ENCODE measurements at regions not wholly inside any gene's neighbourhood (a gene's known extent, or its start where the extent isn't known, plus 50 kb on each side); places are given as distances from the start of the nearest gene placed in this dataset.

DNA sequence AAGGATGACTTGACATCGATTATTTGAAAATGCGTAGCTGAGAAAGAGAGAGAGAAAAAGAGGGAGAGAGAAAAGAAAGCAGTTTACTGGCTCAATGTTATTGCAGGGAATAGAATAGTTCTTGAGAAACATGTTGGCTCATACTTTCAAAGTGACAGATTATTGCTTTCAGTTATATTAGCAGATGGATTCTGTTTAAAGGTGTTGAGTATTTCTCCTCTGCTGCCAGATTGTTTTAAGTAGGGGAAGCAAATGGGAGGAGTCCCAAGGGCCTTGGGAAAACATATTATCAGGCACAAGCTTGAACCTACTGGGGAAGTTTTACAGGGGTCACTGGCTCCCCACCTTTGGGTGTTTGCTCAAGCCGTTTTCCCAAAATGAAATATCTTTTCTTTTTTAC is 203.8 kb upstream of the SRRM4 start:
- Histone ChIP-seq H3K27me3 (ENCODE audit: control insufficient read depth in 4 of 4, insufficient read depth in 4 of 4, low read length in 3 of 4) (peaks cover 0 to 17% (median 2%) of the 10 kb centered on the region in 4 donors), H3K4me3 (ENCODE audit: low read depth in 1 of 3, low read length in 3 of 3) (no peak overlapping the region), H3K36me3 (ENCODE audit: control insufficient read depth in 4 of 4, insufficient read depth in 3 of 4, low read depth in 1 of 4, low read length in 3 of 4) (no peaks in the 10 kb centered on the region), H3K9me3 (ENCODE audit: control insufficient read depth in 4 of 4, low read length in 3 of 4) (peaks cover 0 to 2% (median 0%) of the 10 kb centered on the region in 4 donors), H3K4me1 (ENCODE audit: control insufficient read depth in 4 of 4, insufficient read depth in 4 of 4, low read length in 3 of 4) (no peaks in the 10 kb centered on the region), H3K9ac (ENCODE audit: low read depth in 1 of 2, low read length in 2 of 2) (no peak overlapping the region), H3K27ac (ENCODE audit: low read depth in 1 of 2, low read length in 2 of 2) (no peak overlapping the region)
- TF ChIP-seq RXRA (IDR thresholded peaks at IDR 0.05) (no peak), RAD21 (IDR thresholded peaks at IDR 0.05) (no peak), TAF1 (conservative IDR thresholded peaks at IDR 0.05) (no peak), JUND (IDR thresholded peaks at IDR 0.05) (no peak), GABPA (IDR thresholded peaks at IDR 0.05 in 1 of 2, conservative IDR thresholded peaks at IDR 0.05 in 1 of 2) (no peak), EGR1 (IDR thresholded peaks at IDR 0.05; ENCODE audit: low read depth in 2 of 2) (no peak), FOXA1 (IDR thresholded peaks at IDR 0.05) (no peak), HNF4A (conservative IDR thresholded peaks at IDR 0.05) (no peak), YY1 (IDR thresholded peaks at IDR 0.05) (no peak), FOXA2 (IDR thresholded peaks at IDR 0.05) (no peak), SP1 (IDR thresholded peaks at IDR 0.05) (no peak)
- TF ChIP-seq, protein P1, sequence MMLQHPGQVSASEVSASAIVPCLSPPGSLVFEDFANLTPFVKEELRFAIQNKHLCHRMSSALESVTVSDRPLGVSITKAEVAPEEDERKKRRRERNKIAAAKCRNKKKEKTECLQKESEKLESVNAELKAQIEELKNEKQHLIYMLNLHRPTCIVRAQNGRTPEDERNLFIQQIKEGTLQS (IDR thresholded peaks at IDR 0.05) = no peak
- TF ChIP-seq, protein P2, sequence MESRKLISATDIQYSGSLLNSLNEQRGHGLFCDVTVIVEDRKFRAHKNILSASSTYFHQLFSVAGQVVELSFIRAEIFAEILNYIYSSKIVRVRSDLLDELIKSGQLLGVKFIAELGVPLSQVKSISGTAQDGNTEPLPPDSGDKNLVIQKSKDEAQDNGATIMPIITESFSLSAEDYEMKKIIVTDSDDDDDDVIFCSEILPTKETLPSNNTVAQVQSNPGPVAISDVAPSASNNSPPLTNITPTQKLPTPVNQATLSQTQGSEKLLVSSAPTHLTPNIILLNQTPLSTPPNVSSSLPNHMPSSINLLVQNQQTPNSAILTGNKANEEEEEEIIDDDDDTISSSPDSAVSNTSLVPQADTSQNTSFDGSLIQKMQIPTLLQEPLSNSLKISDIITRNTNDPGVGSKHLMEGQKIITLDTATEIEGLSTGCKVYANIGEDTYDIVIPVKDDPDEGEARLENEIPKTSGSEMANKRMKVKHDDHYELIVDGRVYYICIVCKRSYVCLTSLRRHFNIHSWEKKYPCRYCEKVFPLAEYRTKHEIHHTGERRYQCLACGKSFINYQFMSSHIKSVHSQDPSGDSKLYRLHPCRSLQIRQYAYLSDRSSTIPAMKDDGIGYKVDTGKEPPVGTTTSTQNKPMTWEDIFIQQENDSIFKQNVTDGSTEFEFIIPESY (IDR thresholded peaks at IDR 0.05) = no peak
- TF ChIP-seq, protein P3, sequence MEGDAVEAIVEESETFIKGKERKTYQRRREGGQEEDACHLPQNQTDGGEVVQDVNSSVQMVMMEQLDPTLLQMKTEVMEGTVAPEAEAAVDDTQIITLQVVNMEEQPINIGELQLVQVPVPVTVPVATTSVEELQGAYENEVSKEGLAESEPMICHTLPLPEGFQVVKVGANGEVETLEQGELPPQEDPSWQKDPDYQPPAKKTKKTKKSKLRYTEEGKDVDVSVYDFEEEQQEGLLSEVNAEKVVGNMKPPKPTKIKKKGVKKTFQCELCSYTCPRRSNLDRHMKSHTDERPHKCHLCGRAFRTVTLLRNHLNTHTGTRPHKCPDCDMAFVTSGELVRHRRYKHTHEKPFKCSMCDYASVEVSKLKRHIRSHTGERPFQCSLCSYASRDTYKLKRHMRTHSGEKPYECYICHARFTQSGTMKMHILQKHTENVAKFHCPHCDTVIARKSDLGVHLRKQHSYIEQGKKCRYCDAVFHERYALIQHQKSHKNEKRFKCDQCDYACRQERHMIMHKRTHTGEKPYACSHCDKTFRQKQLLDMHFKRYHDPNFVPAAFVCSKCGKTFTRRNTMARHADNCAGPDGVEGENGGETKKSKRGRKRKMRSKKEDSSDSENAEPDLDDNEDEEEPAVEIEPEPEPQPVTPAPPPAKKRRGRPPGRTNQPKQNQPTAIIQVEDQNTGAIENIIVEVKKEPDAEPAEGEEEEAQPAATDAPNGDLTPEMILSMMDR (IDR thresholded peaks at IDR 0.05; ENCODE audit: low read depth, low read length, missing input control) = no peak
- TF ChIP-seq, protein P4, sequence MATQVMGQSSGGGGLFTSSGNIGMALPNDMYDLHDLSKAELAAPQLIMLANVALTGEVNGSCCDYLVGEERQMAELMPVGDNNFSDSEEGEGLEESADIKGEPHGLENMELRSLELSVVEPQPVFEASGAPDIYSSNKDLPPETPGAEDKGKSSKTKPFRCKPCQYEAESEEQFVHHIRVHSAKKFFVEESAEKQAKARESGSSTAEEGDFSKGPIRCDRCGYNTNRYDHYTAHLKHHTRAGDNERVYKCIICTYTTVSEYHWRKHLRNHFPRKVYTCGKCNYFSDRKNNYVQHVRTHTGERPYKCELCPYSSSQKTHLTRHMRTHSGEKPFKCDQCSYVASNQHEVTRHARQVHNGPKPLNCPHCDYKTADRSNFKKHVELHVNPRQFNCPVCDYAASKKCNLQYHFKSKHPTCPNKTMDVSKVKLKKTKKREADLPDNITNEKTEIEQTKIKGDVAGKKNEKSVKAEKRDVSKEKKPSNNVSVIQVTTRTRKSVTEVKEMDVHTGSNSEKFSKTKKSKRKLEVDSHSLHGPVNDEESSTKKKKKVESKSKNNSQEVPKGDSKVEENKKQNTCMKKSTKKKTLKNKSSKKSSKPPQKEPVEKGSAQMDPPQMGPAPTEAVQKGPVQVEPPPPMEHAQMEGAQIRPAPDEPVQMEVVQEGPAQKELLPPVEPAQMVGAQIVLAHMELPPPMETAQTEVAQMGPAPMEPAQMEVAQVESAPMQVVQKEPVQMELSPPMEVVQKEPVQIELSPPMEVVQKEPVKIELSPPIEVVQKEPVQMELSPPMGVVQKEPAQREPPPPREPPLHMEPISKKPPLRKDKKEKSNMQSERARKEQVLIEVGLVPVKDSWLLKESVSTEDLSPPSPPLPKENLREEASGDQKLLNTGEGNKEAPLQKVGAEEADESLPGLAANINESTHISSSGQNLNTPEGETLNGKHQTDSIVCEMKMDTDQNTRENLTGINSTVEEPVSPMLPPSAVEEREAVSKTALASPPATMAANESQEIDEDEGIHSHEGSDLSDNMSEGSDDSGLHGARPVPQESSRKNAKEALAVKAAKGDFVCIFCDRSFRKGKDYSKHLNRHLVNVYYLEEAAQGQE (IDR thresholded peaks at IDR 0.05) = no peak
- DNase-seq (ENCODE audit: low spot score) = no peak
- WGBS = 71% methylated on average over 3 of the region's 3 CpGs

DNA sequence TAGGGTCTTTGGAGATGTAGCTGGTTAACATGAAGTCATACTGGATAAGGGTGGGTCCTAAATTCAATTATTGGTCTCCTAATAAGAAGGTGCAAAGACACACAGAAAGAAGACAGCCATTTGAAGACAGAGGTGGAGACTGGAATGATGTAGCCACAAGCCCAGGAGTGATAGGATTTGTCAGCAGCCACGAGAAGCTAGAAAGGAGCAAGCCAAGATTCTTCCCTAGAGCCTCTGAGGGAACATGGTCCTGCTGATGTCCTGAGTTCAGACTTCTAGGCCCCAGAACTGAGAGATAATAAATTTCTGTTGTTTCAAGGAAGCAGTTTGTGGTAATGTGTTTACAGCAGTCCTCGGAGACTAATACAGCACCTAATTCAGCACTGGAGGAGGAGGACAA is 203.3 kb upstream of the SRRM4 start:
- no peak for DNase-seq (ENCODE audit: low spot score)
- Histone ChIP-seq H3K4me1 (ENCODE audit: control insufficient read depth in 4 of 4, insufficient read depth in 4 of 4, low read length in 3 of 4) (no peaks in the 10 kb centered on the region), H3K4me3 (ENCODE audit: low read depth in 1 of 3, low read length in 3 of 3) (no peak overlapping the region), H3K9ac (ENCODE audit: low read depth in 1 of 2, low read length in 2 of 2) (no peak overlapping the region), H3K36me3 (ENCODE audit: control insufficient read depth in 4 of 4, insufficient read depth in 3 of 4, low read depth in 1 of 4, low read length in 3 of 4) (no peaks in the 10 kb centered on the region), H3K27me3 (ENCODE audit: control insufficient read depth in 4 of 4, insufficient read depth in 4 of 4, low read length in 3 of 4) (peaks cover 0 to 13% (median 2%) of the 10 kb centered on the region in 4 donors), H3K27ac (ENCODE audit: low read depth in 1 of 2, low read length in 2 of 2) (no peak overlapping the region), H3K9me3 (ENCODE audit: control insufficient read depth in 4 of 4, low read length in 3 of 4) (peaks cover 0 to 2% (median 0%) of the 10 kb centered on the region in 4 donors)
- 69% methylated on average over 2 of the region's 2 CpGs for WGBS
- TF ChIP-seq, protein P5, sequence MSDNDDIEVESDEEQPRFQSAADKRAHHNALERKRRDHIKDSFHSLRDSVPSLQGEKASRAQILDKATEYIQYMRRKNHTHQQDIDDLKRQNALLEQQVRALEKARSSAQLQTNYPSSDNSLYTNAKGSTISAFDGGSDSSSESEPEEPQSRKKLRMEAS (IDR thresholded peaks at IDR 0.05) = no peak
- no peak for TF ChIP-seq RAD21 (IDR thresholded peaks at IDR 0.05)
